CD4-positive, alpha-beta T cell treated with Interleukin-17A for 4 hours (primary cell): ENCODE measurements at regions not wholly inside any gene's neighbourhood (a gene's known extent, or its start where the extent isn't known, plus 50 kb on each side); places are given as distances from the start of the nearest gene placed in this dataset.
"Not testable (repeated sequence)": the region's sequence is repeated elsewhere in the genome, so short reads cannot be mapped to it uniquely, and the experiment has no call there.

Experiments
- DNase-seq: peaks from one replicate; pipeline ENCODE4 v3.0.0-alpha.2; 2020; ENCODE audit warnings: mixed read lengths

DNA sequence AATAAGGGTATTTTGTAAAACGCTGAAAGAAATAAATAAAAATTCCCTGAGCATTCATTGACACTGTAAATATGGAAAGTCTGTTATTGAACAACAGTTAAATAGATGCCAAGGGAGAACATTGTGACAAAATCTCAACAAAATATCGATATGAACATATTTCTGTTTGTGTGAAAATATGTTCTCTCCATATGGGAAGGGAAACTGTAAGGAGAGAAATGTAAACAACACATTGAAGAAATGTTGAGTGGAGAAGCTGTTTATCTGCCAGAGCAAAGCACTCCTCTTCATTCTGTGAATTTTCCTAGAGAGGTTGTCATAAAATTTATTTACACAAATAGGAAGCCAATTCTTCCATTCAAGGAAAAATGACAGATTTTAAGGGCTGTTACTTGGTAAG, 57.1 kb upstream of the EOMES start:
- no peak for DNase-seq

GRCh38 chr3:27789420-27789819, 67.3 kb upstream of the EOMES start:
- DNase-seq = no peak

DNA sequence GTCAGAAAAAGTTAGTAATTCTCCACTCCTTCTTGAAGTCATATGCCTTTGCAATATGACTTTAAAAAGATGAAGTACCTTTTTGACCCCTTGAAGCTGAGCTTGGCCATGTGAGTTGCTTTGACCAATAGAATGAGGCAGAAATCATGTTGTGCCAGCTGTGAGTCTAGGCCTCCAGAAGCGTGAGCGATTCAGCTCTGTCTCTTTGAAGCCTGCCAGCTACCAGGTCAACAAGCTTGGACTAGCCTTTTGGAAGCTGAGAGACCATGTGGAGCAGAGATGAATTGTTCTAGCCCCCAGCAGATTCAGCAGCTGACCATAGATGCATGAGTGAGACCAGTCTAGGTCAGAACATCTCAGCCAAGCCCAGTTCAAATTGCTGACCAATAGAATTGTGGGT, 69.8 kb upstream of the EOMES start:
- no peak for DNase-seq

DNA sequence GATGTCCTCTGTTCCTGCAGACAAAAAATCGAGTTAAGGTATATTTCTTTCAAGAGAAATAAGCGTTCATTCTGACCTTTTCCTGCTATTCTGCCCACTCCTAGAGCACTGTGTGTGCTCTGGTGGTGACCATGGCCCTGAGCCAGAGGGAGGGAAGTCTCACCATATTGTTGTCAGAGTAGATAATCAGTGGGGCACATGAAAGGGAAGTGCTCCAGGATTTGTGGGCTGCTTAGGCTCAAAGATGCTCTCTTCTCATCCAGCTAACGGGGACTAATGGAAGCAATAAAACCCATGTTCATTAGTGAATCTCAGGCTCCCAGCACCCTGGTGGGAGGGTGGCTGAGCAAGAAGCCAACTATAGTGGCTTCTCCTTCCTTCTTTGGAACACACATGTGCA, 70.7 kb upstream of the EOMES start:
- DNase-seq = no peak

DNA sequence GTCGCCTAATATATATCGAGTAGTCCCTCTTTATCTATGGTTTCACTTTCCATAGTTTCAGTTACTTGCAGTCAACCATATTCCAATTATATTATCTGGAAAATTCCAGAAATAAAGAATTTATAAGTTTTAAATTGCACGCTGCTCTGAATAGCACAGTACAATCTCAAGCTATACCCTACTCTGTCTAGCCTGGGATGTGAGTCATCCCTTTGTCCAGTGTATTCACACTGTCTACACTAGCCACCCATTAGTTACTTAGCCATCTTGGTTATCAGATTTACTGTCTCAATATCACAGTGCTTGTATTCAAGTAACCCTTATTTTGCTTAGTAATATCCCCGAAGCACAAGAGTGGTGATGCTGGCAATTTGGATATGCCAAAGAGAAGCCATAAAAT, 72.1 kb upstream of the EOMES start:
- DNase-seq = no peak

DNA sequence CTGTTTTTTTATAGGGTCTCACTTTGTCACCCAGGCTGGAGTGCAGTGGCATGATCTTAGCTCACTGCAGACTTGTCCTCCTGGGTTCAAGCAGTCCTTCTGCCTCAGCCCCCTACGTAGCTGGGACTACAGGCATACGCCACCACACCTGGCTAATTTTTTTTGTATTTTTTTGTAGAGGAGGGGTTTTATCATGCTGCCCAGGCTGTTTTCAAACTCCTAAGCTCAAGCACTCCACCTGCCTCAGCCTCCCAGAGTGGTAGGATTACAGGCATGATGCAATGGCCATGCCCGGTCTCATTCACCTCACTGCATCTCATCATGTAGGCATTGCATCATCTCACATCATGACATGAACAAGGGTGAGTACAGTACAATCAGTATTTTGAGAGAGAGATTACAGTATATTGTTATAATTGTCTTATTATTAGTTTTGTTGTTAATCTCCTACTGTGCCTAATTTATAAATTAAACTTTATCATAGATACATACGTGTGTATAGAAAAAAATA, 74.3 kb upstream of the EOMES start:
- no peak for DNase-seq

DNA sequence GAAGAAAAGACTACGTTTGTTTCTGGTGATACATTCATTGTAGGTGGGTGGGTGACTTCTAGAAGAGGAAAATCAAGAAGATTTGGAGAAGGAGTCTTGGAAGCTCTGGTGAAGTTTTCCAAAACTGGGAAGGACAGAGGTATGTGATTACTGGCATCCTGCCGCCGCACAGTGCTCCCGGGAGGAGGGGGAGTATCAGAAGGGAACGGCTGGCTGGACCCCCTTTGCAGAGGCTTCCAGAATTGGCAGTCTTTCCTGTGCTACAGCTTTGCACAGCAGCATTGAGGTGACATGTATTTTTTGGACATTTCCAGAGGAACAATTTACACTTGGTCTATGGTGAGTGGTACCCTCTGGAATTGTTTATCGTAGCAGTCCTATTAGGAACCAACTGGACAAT, 75.7 kb upstream of the EOMES start:
- DNase-seq = no peak

- no peak for DNase-seq
These were observed 78.1 kb upstream of the EOMES start for GRCh38 chr3:27800261-27800660.

DNA sequence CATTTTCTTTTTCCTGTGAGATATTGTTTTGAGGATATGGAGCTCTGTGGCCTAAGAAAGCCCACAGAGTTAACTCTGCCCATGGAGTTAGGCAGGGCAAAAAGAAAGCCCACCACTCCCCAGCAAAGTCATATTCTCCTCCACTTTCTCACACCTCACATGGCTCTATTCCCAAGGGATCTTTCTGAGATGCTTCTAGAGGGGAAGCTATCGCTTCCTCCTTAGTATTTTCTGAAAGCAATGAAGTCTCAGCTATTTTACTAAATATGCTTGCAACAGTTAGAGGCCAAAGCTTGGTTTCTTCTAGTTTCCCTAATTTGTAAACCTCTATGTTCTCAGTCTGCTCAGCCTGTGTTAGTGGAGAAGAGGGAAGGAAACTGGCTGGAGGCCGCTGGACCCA, 80.3 kb upstream of the EOMES start:
- DNase-seq = no peak

DNA sequence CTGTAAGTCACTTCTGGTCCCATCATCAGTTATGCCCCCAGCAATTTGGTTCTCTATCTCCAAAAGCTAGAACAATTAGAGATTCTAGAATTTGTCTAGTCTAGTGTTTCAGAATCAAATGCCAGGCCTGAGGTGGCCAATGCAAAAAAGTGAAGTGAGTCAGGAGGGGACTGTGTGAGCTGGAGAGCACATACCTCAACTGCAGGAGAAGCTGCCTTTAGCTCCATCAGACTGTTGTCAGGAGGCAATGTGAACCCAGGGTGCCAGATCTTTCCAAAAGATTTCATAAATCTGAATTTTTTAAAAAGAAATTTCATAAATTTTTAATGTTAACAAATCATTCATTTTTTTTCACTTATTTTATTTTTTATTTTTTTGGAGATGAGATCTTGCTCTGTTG, 80.7 kb upstream of the EOMES start:
- DNase-seq = no peak

DNA sequence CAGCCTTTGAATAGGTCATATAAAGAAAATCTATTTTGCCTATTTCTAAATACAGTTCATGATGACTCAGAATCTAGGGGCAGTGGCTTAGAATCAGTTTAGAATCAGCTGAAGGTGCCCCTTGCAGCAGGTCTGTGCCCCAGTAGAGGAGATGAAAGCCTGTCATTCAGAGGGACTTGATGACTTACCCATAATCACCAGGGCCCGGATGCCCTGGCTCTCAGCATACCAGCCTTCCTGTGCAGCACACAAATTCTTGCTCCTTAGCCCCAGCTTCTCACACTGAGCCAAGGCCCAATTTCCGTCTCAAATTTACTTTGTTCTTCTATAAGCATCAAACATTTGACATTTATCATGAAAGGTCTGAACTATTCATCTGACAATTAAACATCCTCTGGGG, 83.2 kb upstream of the EOMES start:
- peak; percentile 5 for DNase-seq

- DNase-seq = no peak
These were observed 91.1 kb upstream of the EOMES start for GRCh38 chr3:27813255-27813654.

- not testable (repeated sequence) for DNase-seq
These were observed 99.5 kb upstream of the EOMES start for GRCh38 chr3:27821609-27822008.

- no peak for DNase-seq
These were observed 102.4 kb upstream of the EOMES start for GRCh38 chr3:27824312-27825200.

DNA sequence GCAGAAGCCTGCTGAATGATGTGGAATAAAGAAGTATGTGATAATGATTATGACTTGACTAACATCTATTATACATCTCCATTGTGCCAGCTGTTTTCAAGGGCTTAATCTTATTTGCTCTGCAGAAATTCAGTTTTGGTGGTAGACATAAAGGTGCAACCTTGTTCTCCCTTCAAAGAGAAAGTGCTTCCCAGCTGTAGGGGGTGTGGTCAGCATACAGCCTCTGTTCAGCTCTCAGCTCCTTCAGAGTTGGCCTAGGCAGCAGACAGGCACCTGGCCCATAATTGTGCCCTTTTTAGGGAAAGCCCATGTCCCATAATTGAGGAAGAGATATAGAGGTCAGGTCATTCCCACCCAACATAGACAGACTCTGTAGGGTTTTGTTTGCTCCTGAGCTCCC, 104.3 kb upstream of the EOMES start:
- DNase-seq = no peak

GRCh38 chr3:27827041-27827440, 104.9 kb upstream of the EOMES start:
- no peak for DNase-seq

GRCh38 chr3:27840807-27841594, 118.9 kb upstream of the EOMES start:
- DNase-seq = no peak

DNA sequence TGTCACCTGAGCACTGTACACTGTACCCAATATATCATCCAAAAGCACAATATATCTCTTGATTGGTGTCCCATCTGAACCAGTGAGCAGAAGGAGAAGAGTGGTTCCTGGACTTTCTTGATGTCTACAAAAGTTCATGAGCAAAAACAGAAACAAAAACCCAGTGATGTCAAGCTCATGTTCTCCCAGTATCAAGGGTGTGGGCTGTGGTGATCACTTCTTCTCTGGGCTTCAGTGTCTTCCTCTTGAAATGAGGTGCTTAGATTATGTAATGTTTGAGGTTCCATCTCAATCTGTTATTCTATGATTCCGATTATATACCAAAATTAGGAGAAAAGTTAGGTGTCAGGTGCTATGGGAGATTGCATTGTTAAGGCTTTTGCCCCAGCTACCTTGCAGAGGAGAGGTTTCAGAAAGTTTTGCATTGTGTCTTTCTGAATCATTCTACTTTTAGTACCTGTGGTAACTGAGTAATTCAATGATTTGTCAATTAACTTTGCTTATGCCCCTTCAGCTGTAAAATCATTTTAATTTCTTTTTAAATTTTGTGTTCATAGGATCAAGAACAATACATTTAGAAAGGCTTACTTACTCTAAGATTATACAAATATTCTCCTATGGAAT, 122.0 kb upstream of the EOMES start:
- no peak for DNase-seq

DNA sequence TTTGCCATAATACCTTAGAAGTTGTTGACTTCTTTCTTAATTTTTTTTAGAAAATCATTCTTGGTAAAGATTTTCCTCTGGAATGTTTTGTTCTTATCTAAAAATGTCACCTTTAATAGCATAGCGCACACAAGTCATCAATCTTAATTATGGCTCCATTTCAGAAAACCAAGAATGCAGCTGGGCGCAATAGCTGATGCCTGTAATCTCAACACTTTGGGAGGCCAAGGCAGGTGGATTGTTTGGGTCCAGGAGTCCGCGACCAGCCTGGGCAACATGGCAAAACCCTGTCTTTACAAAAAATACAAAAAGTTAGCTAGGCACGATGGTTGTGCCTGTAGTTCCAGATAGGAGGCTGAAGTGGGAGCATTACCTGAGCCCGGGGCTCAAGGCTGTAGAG, 125.6 kb upstream of the EOMES start:
- DNase-seq = no peak

DNA sequence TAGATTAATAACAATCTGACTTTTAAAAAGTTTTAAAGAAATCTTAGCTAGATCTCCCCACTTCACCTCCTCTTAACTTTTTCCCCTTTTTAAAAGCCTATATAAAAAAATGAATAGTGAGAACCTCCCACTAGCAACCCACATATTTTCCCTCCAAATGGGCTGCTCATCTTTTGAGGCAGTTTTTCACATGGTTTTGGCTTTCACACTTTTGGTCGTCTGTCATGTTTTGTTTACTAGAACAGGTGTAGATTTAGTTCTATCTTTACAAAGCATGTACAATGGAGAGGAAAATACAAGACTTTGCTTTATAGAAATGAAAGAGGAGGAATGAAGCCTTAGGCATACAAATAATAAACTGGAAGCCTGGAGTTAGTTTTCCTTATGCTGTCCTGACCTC, 126.7 kb upstream of the EOMES start:
- DNase-seq = no peak

GRCh38 chr3:27859821-27860220, 137.7 kb upstream of the EOMES start:
- no peak for DNase-seq

DNA sequence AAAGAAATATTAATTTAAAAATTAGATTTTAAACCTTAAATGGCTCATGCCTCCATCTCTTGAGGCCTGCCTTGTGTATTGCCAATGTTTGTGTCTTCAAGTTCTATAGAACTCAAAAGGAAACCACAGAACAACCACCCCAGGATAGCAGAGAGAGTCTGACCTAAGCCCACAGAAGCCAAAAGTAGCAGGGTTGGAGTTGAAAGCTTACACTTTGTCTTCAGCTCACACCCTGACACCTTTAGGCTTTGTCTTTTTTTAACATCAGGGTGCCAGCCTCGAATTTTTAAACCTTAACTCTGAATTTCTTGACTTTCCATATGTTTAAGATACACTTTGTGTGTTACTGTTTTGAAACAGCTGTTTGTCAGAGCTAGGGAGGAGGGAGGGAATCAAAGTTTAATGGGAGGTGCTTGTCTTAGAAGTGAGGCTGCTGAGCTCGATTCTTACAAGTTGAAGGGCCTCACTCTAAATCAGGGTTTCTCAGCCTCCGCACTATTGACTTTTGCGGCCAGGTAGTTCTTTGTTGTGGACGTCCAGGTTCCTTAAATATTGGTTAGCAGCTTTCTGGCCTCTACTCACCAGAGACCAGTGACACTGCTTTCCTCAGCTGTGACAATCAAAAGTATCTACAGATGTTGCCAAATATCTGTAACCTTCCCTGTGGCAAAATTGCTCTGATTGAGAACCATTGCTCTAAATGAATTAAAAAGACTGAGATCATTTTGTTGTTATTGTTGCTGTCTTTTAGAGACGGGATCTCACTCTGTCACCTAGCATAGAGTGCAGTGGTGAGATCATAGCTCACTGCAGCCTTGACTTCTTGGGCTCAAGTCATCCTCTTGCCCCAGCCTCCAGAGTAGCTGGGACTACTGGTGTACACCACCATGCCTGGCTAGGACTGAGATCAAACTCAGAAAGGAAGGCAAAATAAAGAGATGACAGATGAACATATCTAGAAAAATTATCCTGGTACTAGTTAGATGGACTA, 139.2 kb upstream of the EOMES start:
- DNase-seq = peak; percentile 16
